ENCODE measurements at regions not wholly inside any gene's neighbourhood (a gene's known extent, or its start where the extent isn't known, plus 50 kb on each side); places are given as distances from the start of the nearest gene placed in this dataset.

DNA sequence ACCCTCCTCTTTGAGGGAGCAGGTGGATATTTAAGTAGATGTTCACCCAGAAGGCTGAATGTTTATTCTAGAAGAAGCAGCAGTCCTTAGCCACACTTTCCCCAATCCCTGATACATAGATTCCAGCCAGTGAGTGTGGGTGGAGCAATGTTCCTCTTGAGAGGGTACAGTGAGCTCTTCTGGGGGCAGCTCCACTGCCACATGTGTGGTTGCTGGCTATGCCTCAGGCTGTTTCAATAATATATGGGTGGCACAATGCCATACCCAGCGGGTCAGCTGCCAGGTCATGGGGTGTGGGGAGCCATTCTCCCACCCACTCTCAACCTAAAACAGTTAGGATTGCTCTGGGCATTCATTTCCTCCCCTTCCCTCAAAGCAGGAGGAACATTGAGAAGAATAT is 61.6 kb upstream of the DAB2 start:
- Histone ChIP-seq H3K4me3 (ENCODE audit: low read length, poor library complexity, severe bottlenecking) (no peak overlapping the region), H3K4me2 (ENCODE audit: low read depth, low read length, poor library complexity, severe bottlenecking) (no peak overlapping the region)

DNA sequence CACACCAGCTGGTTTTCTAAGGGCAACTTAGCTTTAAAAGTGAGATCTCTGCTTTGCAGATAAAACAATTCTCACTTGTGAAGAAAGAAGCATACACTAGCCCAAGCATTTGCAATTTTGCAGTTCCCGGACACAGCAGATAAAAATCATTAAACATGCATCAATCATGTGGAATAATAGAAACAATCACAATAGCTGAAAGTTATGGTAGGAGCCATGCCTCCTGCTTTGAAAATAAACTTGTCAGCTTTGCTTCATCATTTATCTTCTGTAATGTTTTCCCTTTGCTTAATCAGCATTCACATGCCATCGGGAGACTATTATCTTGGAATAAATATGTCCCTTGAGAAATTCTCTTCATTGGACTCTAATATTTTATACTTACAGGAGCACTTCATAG is 60.3 kb upstream of the DAB2 start:
- Histone ChIP-seq H4K20me1 (ENCODE audit: insufficient read depth, low read length, poor library complexity, severe bottlenecking) (no peaks in the 10 kb centered on the region), H3K36me3 (ENCODE audit: insufficient read depth, low read length) (no peaks in the 10 kb centered on the region), H3K4me3 (ENCODE audit: low read length, poor library complexity, severe bottlenecking) (no peak overlapping the region), H3K4me2 (ENCODE audit: low read depth, low read length, poor library complexity, severe bottlenecking) (no peak overlapping the region), H3K9me2 (replicated peaks; ENCODE audit: low read depth, low read length) (no peaks in the 10 kb centered on the region), H3K9ac (ENCODE audit: low read depth, low read length, poor library complexity, severe bottlenecking) (no peak overlapping the region), H3K4me1 (ENCODE audit: insufficient read depth, low read length, poor library complexity, severe bottlenecking) (no peaks in the 10 kb centered on the region), H3K9me3 (ENCODE audit: insufficient read depth, low read depth, low read length) (no peaks in the 10 kb centered on the region), H3K27me3 (ENCODE audit: insufficient read depth, low read length, poor library complexity, severe bottlenecking) (no peaks in the 10 kb centered on the region), H2AFZ (ENCODE audit: low read length) (no peak overlapping the region), H3F3A (ENCODE audit: low read depth) (no peaks in the 10 kb centered on the region), H3K79me2 (ENCODE audit: insufficient read depth, low read length) (no peaks in the 10 kb centered on the region)
- TF ChIP-seq, protein P1, sequence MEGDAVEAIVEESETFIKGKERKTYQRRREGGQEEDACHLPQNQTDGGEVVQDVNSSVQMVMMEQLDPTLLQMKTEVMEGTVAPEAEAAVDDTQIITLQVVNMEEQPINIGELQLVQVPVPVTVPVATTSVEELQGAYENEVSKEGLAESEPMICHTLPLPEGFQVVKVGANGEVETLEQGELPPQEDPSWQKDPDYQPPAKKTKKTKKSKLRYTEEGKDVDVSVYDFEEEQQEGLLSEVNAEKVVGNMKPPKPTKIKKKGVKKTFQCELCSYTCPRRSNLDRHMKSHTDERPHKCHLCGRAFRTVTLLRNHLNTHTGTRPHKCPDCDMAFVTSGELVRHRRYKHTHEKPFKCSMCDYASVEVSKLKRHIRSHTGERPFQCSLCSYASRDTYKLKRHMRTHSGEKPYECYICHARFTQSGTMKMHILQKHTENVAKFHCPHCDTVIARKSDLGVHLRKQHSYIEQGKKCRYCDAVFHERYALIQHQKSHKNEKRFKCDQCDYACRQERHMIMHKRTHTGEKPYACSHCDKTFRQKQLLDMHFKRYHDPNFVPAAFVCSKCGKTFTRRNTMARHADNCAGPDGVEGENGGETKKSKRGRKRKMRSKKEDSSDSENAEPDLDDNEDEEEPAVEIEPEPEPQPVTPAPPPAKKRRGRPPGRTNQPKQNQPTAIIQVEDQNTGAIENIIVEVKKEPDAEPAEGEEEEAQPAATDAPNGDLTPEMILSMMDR (conservative IDR thresholded peaks at IDR 0.05; ENCODE audit: low read length) = no peak
- TF ChIP-seq EZH2phosphoT487 (IDR thresholded peaks at IDR 0.05; ENCODE audit: borderline replicate concordance) = no peak

More for the DNA sequence above, 61.6 kb upstream of the DAB2 start:
- Histone ChIP-seq H3K9me3 (ENCODE audit: insufficient read depth, low read depth, low read length) (no peaks in the 10 kb centered on the region), H3K79me2 (ENCODE audit: insufficient read depth, low read length) (no peaks in the 10 kb centered on the region), H4K20me1 (ENCODE audit: insufficient read depth, low read length, poor library complexity, severe bottlenecking) (no peaks in the 10 kb centered on the region), H3K4me1 (ENCODE audit: insufficient read depth, low read length, poor library complexity, severe bottlenecking) (no peaks in the 10 kb centered on the region), H3K27me3 (ENCODE audit: insufficient read depth, low read length, poor library complexity, severe bottlenecking) (no peaks in the 10 kb centered on the region), H3K9me2 (replicated peaks; ENCODE audit: low read depth, low read length) (no peaks in the 10 kb centered on the region), H3K36me3 (ENCODE audit: insufficient read depth, low read length) (no peaks in the 10 kb centered on the region), H3F3A (ENCODE audit: low read depth) (no peaks in the 10 kb centered on the region), H2AFZ (ENCODE audit: low read length) (no peak overlapping the region), H3K9ac (ENCODE audit: low read depth, low read length, poor library complexity, severe bottlenecking) (no peak overlapping the region)
- TF ChIP-seq, protein P1 (conservative IDR thresholded peaks at IDR 0.05; ENCODE audit: low read length) = no peak
- TF ChIP-seq EZH2phosphoT487 (IDR thresholded peaks at IDR 0.05; ENCODE audit: borderline replicate concordance) = no peak

DNA sequence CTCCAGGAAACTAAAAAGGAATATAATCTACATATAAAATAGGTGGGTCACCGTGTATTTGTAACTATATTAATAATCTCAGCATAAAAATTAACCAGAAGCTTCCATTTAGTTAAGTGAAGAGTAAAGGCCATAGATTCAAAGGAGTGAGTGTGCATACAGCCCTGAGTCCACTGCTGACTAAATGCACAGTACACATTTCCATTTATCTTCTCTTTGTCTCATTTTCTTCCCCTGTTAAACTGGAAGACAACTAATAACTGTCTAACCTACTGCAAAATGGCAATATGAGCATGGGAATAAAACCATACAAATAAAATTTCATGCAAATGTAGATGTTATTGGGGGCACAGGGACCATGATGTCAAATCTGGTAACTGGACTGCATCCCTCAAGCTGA is 59.9 kb upstream of the DAB2 start:
- no peaks in the 10 kb centered on the region for H3K9me2 ChIP-seq (replicated peaks; ENCODE audit: low read depth, low read length)
- no peak overlapping the region for H3K4me3 ChIP-seq (ENCODE audit: low read length, poor library complexity, severe bottlenecking)

More for the DNA sequence above, 59.9 kb upstream of the DAB2 start:
- Histone ChIP-seq H3K4me2 (ENCODE audit: low read depth, low read length, poor library complexity, severe bottlenecking) (no peak overlapping the region), H2AFZ (ENCODE audit: low read length) (no peak overlapping the region), H3K79me2 (ENCODE audit: insufficient read depth, low read length) (no peaks in the 10 kb centered on the region), H3K9ac (ENCODE audit: low read depth, low read length, poor library complexity, severe bottlenecking) (no peak overlapping the region), H3F3A (ENCODE audit: low read depth) (no peaks in the 10 kb centered on the region), H3K27me3 (ENCODE audit: insufficient read depth, low read length, poor library complexity, severe bottlenecking) (no peaks in the 10 kb centered on the region), H4K20me1 (ENCODE audit: insufficient read depth, low read length, poor library complexity, severe bottlenecking) (no peaks in the 10 kb centered on the region), H3K4me1 (ENCODE audit: insufficient read depth, low read length, poor library complexity, severe bottlenecking) (no peaks in the 10 kb centered on the region), H3K9me3 (ENCODE audit: insufficient read depth, low read depth, low read length) (no peaks in the 10 kb centered on the region), H3K36me3 (ENCODE audit: insufficient read depth, low read length) (no peaks in the 10 kb centered on the region)
- no peak for TF ChIP-seq EZH2phosphoT487 (IDR thresholded peaks at IDR 0.05; ENCODE audit: borderline replicate concordance)
- TF ChIP-seq, protein P1 (conservative IDR thresholded peaks at IDR 0.05; ENCODE audit: low read length) = no peak

All from Loucy (cell line).